ENCODE measurements at regions not wholly inside any gene's neighbourhood (a gene's known extent, or its start where the extent isn't known, plus 50 kb on each side); places are given as distances from the start of the nearest gene placed in this dataset.

- no peak for TF ChIP-seq EZH2 (IDR thresholded peaks at IDR 0.05; ENCODE audit: borderline replicate concordance, insufficient read depth, low read depth, low read length, poor library complexity, severe bottlenecking)
- no peak for TF ChIP-seq CTCF (IDR thresholded peaks at IDR 0.05)
Measured at GRCh38 chr5:25993701-25994100, 1044.7 kb downstream of the CDH9 start.

Measured in B cell (primary cell).